ENCODE measurements at regions not wholly inside any gene's neighbourhood (a gene's known extent, or its start where the extent isn't known, plus 50 kb on each side); places are given as distances from the start of the nearest gene placed in this dataset.
"Not testable (repeated sequence)": the region's sequence is repeated elsewhere in the genome, so short reads cannot be mapped to it uniquely, and the experiment has no call there.

DNA sequence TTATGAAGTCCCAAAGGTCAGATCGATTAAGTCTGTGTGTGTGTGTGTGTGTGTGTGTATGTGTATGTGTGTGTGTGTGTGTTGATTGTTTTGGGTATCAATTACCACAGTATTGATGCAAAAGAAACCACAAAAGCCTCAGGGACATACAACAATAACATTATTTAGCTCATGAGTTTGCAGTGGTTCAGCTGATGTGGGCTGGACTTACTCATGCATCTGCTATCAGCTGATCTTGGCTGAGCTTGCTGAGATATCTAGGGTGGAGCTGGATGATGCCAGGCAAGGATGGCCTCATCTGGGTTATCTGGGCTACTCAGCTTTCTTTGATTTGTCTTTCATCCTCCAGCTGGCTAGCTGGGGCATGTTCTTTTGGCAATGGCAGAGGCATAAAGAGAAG lies 82.4 kb upstream of the PRR23C start:
- no TSS peak for BruUV-seq (replicated peaks)
- DNase-seq (ENCODE audit: low read depth, low spot score) (no peak), ATAC-seq (no peak)
- no peaks in the 10 kb centered on the region for H3K36me3 ChIP-seq (ENCODE audit: control insufficient read depth, insufficient read depth, low read length)
- no peak overlapping the region for H3K4me3 ChIP-seq (ENCODE audit: low read depth in 2 of 2, low read length in 2 of 2)
- CTCF ChIA-PET: interaction anchor here (0.6 to 0.7 kb wide), 2 partner anchors 94 to 930 kb away, joined by 3 to 4 read pairs; no protein-coding TSS in a partner anchor
- no peaks in the 10 kb centered on the region for H3K9me3 ChIP-seq (ENCODE audit: control insufficient read depth, insufficient read depth, low read depth, low read length)
- TF ChIP-seq POLR2AphosphoS5 (IDR thresholded peaks at IDR 0.05; ENCODE audit: low read depth, low read length) (no peak), REST (IDR thresholded peaks at IDR 0.05; ENCODE audit: insufficient read depth in 1 of 2, low read depth in 2 of 2, low read length in 1 of 2) (no peak), SIN3A (IDR thresholded peaks at IDR 0.05; ENCODE audit: borderline replicate concordance, insufficient read depth, low read depth, low read length) (no peak), TCF7L2 (IDR thresholded peaks at IDR 0.05; ENCODE audit: low read depth, low read length) (no peak)
- TF ChIP-seq, protein P1, sequence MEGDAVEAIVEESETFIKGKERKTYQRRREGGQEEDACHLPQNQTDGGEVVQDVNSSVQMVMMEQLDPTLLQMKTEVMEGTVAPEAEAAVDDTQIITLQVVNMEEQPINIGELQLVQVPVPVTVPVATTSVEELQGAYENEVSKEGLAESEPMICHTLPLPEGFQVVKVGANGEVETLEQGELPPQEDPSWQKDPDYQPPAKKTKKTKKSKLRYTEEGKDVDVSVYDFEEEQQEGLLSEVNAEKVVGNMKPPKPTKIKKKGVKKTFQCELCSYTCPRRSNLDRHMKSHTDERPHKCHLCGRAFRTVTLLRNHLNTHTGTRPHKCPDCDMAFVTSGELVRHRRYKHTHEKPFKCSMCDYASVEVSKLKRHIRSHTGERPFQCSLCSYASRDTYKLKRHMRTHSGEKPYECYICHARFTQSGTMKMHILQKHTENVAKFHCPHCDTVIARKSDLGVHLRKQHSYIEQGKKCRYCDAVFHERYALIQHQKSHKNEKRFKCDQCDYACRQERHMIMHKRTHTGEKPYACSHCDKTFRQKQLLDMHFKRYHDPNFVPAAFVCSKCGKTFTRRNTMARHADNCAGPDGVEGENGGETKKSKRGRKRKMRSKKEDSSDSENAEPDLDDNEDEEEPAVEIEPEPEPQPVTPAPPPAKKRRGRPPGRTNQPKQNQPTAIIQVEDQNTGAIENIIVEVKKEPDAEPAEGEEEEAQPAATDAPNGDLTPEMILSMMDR (IDR thresholded peaks at IDR 0.05): no peak
- H3K27me3 ChIP-seq (ENCODE audit: control insufficient read depth, insufficient read depth, low read length): no peaks in the 10 kb centered on the region
- intact Hi-C loops (cut with micrococcal nuclease; ENCODE audit: unreplicated experiment) (no loop called here), in situ Hi-C loops (cut with HindIII; ENCODE audit: low pct_unique_long_range_greater_than_20kb, low sequenced_read_pairs) (no loop called here)
- H3K27ac ChIP-seq (ENCODE audit: low read length): no peak overlapping the region; the same call in 1 of the 2 replicates
- no peaks in the 10 kb centered on the region for H3K4me1 ChIP-seq (ENCODE audit: control insufficient read depth, insufficient read depth, low read length)
- POLR2A ChIA-PET: no interaction called here

- DNase-seq (ENCODE audit: low read depth, low spot score); H3K4me1 ChIP-seq (ENCODE audit: control insufficient read depth, insufficient read depth, low read length); intact Hi-C loops (cut with micrococcal nuclease; ENCODE audit: unreplicated experiment); H3K27me3 ChIP-seq (ENCODE audit: control insufficient read depth, insufficient read depth, low read length); BruUV-seq (replicated peaks); H3K4me3 ChIP-seq (ENCODE audit: low read depth in 2 of 2, low read length in 2 of 2); H3K27ac ChIP-seq (ENCODE audit: low read length); in situ Hi-C loops (cut with HindIII; ENCODE audit: low pct_unique_long_range_greater_than_20kb, low sequenced_read_pairs); ATAC-seq; H3K36me3 ChIP-seq (ENCODE audit: control insufficient read depth, insufficient read depth, low read length); H3K9me3 ChIP-seq (ENCODE audit: control insufficient read depth, insufficient read depth, low read depth, low read length); POLR2A ChIA-PET: not testable (repeated sequence)
- CTCF ChIA-PET: interaction anchor here (0.6 to 0.7 kb wide), 2 partner anchors 94 to 931 kb away, joined by 3 to 4 read pairs; no protein-coding TSS in a partner anchor
Observed at GRCh38 chr3:139127629-139128028, 82.9 kb upstream of the PRR23C start.

DNA sequence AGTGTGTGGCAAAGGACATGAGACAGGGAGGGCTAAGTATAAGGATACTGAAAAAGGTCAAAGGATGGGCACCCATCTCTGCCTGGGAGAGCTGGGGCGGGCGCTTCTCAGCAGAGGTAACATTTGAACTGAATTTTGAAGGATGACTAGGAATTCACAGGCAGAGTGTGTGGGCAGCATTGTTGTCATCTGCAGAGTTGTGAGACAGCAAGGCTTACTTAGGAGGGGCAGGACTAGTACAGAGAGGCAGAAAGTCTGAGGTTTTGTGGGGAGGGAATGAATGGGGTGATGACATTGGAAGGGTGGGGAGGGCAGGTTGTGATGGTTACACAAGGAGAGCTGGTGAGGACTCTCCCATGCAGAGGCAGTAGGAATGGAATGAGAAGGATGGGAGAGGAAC lies 84.1 kb upstream of the PRR23C start:
- DNase-seq (ENCODE audit: low read depth, low spot score) (no peak), ATAC-seq (no peak)
- Histone ChIP-seq H3K27ac (ENCODE audit: low read length) (no peak overlapping the region), H3K4me1 (ENCODE audit: control insufficient read depth, insufficient read depth, low read length) (no peaks in the 10 kb centered on the region), H3K9me3 (ENCODE audit: control insufficient read depth, insufficient read depth, low read depth, low read length) (no peaks in the 10 kb centered on the region), H3K36me3 (ENCODE audit: control insufficient read depth, insufficient read depth, low read length) (no peaks in the 10 kb centered on the region), H3K27me3 (ENCODE audit: control insufficient read depth, insufficient read depth, low read length) (no peaks in the 10 kb centered on the region), H3K4me3 (ENCODE audit: low read depth in 2 of 2, low read length in 2 of 2) (no peak overlapping the region)
- TF ChIP-seq POLR2AphosphoS5 (IDR thresholded peaks at IDR 0.05; ENCODE audit: low read depth, low read length) (no peak), TCF7L2 (IDR thresholded peaks at IDR 0.05; ENCODE audit: low read depth, low read length) (no peak), REST (IDR thresholded peaks at IDR 0.05; ENCODE audit: insufficient read depth in 1 of 2, low read depth in 2 of 2, low read length in 1 of 2) (no peak), SIN3A (IDR thresholded peaks at IDR 0.05; ENCODE audit: borderline replicate concordance, insufficient read depth, low read depth, low read length) (no peak)
- TF ChIP-seq, protein P1 (IDR thresholded peaks at IDR 0.05): no peak
- in situ Hi-C loops (cut with HindIII; ENCODE audit: low pct_unique_long_range_greater_than_20kb, low sequenced_read_pairs) (no loop called here), intact Hi-C loops (cut with micrococcal nuclease; ENCODE audit: unreplicated experiment) (no loop called here)
- no TSS peak for BruUV-seq (replicated peaks)
- CTCF ChIA-PET: interaction anchor here (0.6 kb wide), 1 partner anchor 150 kb away, joined by 4 read pairs; no protein-coding TSS in a partner anchor
- POLR2A ChIA-PET: no interaction called here

All from Panc1 (cell line).